Neural progenitor cell (in vitro differentiated cells): ENCODE measurements at regions not wholly inside any gene's neighbourhood (a gene's known extent, or its start where the extent isn't known, plus 50 kb on each side); places are given as distances from the start of the nearest gene placed in this dataset.

Experiments
- CTCF ChIP-seq: fragments of 200-600 bp; sonication (generic); IDR thresholded peaks from 2 replicates; pipeline ENCODE4 v1.5.1; 2017; ENCODE audit warnings: antibody characterized with exemption, mild to moderate bottlenecking
- EZH2 ChIP-seq: fragments of 200-600 bp; sonication (generic); IDR thresholded peaks from 2 replicates; pipeline ENCODE4 v1.6.1; 2017; ENCODE audit warnings: antibody characterized with exemption, mild to moderate bottlenecking, moderate library complexity

DNA sequence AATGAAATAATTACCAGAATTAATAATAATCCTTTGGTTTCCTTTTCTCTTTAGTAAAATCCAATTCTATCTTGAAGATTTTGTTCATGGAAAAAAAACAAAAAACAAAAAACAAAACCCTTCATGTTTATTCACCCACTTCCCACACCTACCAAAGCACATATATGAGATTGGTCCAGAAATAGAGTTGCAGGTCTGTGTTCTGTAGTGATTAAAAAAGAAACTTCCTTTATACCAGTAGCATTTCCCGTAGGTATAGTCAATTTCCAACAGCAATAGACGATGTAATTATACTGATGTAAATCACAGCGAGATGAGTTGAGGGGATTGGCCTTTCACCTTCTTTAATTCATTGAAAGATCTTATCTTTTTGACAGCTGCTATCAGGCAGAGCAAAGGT, 194.6 kb downstream of the SOX2 start:
- no peak for TF ChIP-seq CTCF
- TF ChIP-seq EZH2: no peak
